ENCODE measurements at regions not wholly inside any gene's neighbourhood (a gene's known extent, or its start where the extent isn't known, plus 50 kb on each side); places are given as distances from the start of the nearest gene placed in this dataset.

- TF ChIP-seq ZFX (IDR thresholded peaks at IDR 0.05; ENCODE audit: borderline replicate concordance) (no peak), CTCF (IDR thresholded peaks at IDR 0.05) (no peak)
Measured at GRCh38 chr18:67590571-67591141, 74.1 kb upstream of the DSEL start.

DNA sequence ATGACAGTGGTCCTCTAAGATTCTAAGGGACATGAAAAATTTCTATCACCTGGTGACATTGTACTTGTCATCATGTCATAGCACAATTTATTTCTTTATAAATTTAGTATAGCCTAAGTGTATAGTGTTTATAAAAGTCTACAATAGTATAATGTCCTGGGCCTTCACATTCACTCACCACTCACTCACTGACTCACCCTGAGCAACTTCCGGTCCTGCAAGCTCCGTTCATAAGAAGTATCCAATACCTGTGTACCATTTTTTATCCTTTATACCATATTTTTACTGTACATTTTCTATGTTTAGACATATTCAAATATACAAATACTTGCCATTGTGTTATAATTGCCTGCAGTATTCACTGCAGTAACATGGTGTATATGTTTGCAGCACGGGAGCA lies 72.8 kb upstream of the DSEL start:
- no peak for TF ChIP-seq CTCF (IDR thresholded peaks at IDR 0.05)
- no peak for TF ChIP-seq ZFX (IDR thresholded peaks at IDR 0.05; ENCODE audit: borderline replicate concordance)
- no peak overlapping the region for H3K27ac ChIP-seq

More at GRCh38 chr18:67590571-67591141, 74.1 kb upstream of the DSEL start:
- H3K27ac ChIP-seq, result no peak overlapping the region

- no peak for TF ChIP-seq ZFX (IDR thresholded peaks at IDR 0.05; ENCODE audit: borderline replicate concordance)
- TF ChIP-seq CTCF (IDR thresholded peaks at IDR 0.05), result no peak
- no peak overlapping the region for H3K27ac ChIP-seq
Measured at GRCh38 chr18:67586101-67586500, 69.6 kb upstream of the DSEL start.

DNA sequence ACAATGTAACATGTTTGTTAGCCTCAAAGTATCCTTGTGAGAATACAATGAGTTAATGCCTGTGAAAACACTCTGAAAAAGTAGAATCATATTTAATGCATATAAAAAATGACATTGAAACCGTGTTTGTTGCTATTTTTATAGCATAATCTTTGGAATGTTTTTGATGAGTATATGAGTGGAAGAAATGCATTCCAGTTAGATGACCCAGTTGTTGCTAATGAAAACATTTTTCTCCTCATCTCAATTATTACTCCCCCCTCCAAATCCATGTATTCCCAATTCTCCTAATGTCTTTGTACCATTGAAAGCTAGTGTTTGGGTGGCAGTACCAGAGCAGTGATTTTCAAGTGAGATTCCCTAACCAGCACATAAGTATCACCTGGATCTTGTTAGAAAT lies 67.1 kb upstream of the DSEL start:
- no peak overlapping the region for H3K27ac ChIP-seq
- TF ChIP-seq CTCF (IDR thresholded peaks at IDR 0.05) (no peak), ZFX (IDR thresholded peaks at IDR 0.05; ENCODE audit: borderline replicate concordance) (no peak)

- H3K27ac ChIP-seq, result no peak overlapping the region
- TF ChIP-seq ZFX (IDR thresholded peaks at IDR 0.05; ENCODE audit: borderline replicate concordance) (no peak), CTCF (IDR thresholded peaks at IDR 0.05) (no peak)
Measured at GRCh38 chr18:67582488-67582887, 66.0 kb upstream of the DSEL start.

- H3K27ac ChIP-seq, result no peak overlapping the region
- TF ChIP-seq CTCF (IDR thresholded peaks at IDR 0.05), result no peak
- no peak for TF ChIP-seq ZFX (IDR thresholded peaks at IDR 0.05; ENCODE audit: borderline replicate concordance)
Measured at GRCh38 chr18:67581178-67581577, 64.7 kb upstream of the DSEL start.

DNA sequence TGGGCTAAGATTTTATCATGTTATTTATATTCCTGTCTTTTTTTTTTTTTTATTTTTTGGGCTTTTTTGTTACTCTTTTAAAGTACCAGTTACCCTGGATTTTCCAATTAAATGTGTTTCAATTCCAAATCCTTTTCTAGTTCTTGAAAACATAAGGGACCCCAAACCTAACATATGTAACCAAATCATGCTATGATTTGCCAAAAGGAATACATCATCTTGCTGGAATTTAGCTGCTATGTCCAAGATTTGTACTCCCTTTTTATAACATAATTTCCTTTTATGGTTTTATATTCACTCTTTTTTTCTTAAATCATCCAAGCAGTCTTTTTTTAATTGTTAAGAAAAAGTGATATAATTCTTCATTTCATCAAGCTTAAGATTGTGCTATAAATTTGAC lies 60.9 kb upstream of the DSEL start:
- H3K27ac ChIP-seq, result no peak overlapping the region
- TF ChIP-seq CTCF (IDR thresholded peaks at IDR 0.05) (no peak), ZFX (IDR thresholded peaks at IDR 0.05; ENCODE audit: borderline replicate concordance) (no peak)
